GM18867 (cell line): ENCODE measurements at regions not wholly inside any gene's neighbourhood (a gene's known extent, or its start where the extent isn't known, plus 50 kb on each side); places are given as distances from the start of the nearest gene placed in this dataset.

ENCODE experiments used
- ATAC-seq: cut with Tn5 transposase; IDR thresholded peaks from one replicate; pipeline ENCODE4 v1.9.1; 2021; ENCODE audit warnings: mild to moderate bottlenecking, moderate library complexity; ENCODE audit not compliant: unreplicated experiment

GRCh38 chr4:125155251-125155650, 159.5 kb upstream of the FAT4 start:
- ATAC-seq = no peak

GRCh38 chr4:125140966-125141495, 173.7 kb upstream of the FAT4 start:
- ATAC-seq = no peak

GRCh38 chr4:125135652-125136051, 179.1 kb upstream of the FAT4 start:
- no peak for ATAC-seq

DNA sequence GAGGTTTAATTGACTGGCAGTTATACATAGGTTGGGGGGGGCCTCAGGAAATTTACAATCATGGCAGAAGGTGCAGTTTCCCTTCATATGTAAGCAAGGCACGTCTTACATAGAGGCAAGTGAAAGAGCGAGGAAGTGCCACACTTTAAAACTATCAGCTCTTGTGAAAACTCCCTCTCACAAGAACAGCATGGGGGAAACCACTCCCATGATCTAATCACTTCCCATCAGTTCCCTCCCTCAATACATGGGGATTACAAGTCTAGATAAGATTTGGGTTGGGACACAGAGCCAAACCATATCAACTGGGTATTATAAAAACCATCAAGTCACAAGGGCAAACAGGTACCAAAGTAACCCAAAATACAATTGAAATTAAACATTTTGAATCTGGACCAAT, 182.0 kb upstream of the FAT4 start:
- ATAC-seq = no peak

- ATAC-seq = no peak
These were observed 182.7 kb upstream of the FAT4 start for GRCh38 chr4:125131891-125132680.

- no peak for ATAC-seq
These were observed 189.5 kb upstream of the FAT4 start for GRCh38 chr4:125125276-125125675.

- ATAC-seq = no peak
These were observed 191.1 kb upstream of the FAT4 start for GRCh38 chr4:125123570-125124109.

DNA sequence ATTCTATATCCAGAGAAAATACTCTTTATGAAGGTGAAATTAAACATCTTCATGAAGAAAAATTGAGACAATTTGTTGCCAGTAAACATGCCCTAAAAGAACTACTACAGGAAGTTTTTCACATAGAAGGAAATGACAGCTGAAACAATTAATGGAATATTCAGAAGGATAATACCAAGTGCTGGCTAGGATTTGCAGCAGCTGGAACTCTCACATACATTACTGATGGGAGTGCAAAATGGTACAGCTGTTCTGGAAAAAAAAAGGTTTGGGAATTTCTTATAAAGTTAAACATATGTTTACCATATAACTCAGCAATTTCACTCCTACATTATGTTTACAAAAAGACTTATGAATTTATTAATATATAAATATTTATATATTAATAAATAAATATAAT, 193.2 kb upstream of the FAT4 start:
- ATAC-seq = no peak

- no peak for ATAC-seq
These were observed 198.3 kb upstream of the FAT4 start for GRCh38 chr4:125116431-125116830.

GRCh38 chr4:125115941-125116340, 198.8 kb upstream of the FAT4 start:
- ATAC-seq = no peak

DNA sequence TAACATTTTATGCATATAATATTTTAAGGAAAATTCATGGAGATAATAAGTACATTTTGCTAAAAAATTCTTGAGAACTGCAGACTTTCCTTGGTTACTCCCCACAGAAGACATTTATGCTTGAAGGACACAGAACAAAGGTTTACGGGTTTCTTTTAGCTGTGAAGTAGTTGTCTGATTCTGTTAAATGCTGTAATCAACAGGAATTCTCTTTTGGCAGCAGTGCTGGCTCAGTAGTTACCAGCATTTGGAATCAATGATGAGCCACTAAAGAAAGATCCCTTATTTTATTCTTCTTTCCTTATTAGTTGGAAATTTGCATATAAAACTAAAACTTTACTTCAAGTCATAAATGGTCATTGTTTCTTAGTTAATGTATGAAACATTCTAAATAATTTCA, 199.3 kb upstream of the FAT4 start:
- ATAC-seq = no peak

DNA sequence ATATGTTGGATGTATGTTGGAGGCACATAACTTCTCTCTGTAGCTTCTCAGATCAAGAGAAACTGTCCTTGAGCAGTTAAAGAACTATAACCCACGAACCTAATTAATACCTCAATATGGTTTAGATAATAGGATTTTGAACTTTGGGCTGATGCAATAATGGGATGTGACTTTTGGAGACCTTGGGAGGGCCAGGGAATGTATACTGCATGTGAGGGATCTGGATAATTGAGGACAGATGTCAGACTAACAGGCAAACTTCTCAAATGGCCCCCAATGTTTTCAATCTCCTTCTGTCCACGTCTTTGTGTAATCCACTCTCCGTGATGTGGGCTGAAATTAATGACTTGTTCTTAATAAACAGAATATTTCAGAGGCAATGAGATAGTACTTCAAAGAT, 202.2 kb upstream of the FAT4 start:
- ATAC-seq = no peak

DNA sequence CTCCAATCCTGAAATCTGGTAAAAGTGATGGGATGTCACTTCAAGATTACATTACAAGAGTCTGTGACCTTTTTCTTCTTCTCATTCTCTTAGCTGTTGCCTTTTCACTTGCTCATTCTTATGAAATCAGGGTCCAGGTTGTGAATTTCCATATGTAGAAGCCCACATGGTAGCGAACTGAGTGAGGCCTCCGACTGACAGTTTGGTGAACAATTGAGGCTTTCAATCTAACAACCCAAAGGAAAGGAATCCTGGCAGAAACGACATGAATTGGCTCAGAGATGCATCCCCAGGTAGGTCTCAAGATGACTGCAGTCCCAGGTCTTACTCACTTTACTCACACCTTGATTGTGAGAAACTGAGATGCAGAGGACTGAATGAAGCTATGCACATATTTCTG, 203.4 kb upstream of the FAT4 start:
- ATAC-seq = no peak

- ATAC-seq = no peak
These were observed 209.2 kb upstream of the FAT4 start for GRCh38 chr4:125105561-125105960.

DNA sequence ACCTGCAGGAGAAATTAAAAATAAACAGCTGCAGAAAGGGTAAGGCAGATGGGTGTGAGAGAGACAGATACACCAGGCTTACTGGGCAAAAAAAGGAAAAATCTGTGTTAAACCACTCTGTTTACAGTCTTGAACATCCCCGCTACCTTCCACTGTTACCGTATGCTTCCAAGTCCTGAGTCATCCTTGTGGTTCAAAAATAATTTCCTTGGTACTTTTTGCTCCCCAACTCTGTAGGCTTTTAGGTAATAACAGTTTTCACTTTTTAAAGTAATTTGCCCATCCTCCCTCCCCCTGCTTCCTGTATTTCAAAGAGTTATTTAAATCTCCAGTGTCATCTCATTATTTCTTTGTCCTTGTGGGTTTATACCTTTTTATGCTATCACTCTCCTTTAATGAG, 210.1 kb upstream of the FAT4 start:
- no peak for ATAC-seq

GRCh38 chr4:125101719-125102118, 213.0 kb upstream of the FAT4 start:
- ATAC-seq = no peak

DNA sequence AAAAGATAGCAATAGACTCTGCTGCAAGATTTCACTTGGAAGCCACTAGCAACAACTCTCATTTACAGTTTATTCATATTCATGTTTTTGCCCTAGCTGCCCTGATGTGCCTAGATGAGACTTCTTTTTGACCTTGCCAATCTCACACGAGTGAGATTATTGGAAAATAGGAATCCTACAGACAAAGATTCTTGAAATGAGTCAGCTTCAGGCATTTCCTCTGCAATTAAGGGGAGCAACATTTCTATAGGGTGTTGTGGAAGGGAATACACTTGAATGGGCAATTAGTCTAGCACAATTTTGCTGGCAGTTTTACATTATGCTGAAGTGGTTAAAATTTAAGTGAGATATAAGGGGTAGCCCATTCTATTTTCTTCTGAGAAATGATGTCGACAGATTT, 217.0 kb upstream of the FAT4 start:
- ATAC-seq = no peak

GRCh38 chr4:125096662-125097061, 218.1 kb upstream of the FAT4 start:
- ATAC-seq = no peak

GRCh38 chr4:125091541-125091940, 223.2 kb upstream of the FAT4 start:
- ATAC-seq = no peak

DNA sequence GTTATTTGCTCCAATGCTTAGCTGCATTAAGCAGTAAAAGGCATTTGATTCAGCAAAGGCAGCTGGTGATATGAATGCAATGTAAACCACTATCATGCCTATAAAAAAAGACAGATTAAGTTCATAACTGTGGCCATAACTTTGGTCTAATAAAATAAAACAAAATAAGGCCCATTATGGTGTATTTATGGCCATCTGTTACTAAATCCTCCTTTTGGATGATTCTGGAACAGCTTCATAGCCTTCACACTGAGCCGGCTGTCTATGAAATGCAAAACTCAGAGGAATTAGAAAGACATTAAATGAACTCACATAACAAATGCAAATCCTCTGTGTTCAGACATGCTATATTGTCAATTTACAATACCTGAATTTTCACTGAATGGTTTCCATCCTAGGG, 223.7 kb upstream of the FAT4 start:
- ATAC-seq = no peak

DNA sequence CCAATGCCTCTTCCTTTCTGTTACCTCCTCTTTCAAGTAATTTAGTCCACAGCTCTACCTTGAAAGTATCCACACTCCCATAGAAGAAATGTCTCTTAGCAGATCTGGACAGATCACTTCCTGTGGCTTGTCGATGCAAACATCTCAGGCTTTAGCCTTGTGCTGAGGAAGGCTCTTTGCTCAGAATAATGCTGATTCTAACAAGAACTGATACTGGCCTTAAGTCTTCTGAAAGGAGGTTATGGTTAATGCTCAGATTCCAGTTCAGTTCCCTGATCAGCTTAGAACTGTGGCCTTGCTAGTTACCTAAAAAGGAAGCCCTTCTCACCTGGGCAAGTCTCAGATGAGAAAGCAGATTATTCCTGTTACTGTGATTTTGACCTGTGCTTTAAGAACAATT, 230.1 kb upstream of the FAT4 start:
- ATAC-seq = no peak

- no peak for ATAC-seq
These were observed 231.9 kb upstream of the FAT4 start for GRCh38 chr4:125082729-125083417.
